Panc1 (cell line): ENCODE measurements at regions not wholly inside any gene's neighbourhood (a gene's known extent, or its start where the extent isn't known, plus 50 kb on each side); places are given as distances from the start of the nearest gene placed in this dataset.
"Not testable (repeated sequence)": the region's sequence is repeated elsewhere in the genome, so short reads cannot be mapped to it uniquely, and the experiment has no call there.

ENCODE experiments used
- ATAC-seq: fragments of 200-7000 bp; cut with Tn5 transposase; 2 replicates; pipeline ENCODE4 v1.9.1; 2020; ENCODE audit warnings: mild to moderate bottlenecking, moderate library complexity
- BruUV-seq: library from RNA; stranded (reverse); fragments of 400-500 nt; replicated peaks from 2 replicates; lab custom pipeline; 2021; lab: Mats Ljungman, UMichigan
- CTCF ChIA-PET: fragments of 300-600 bp; sonication (Branson Sonifier 250); formaldehyde crosslinking; loops from one replicate; lab custom pipeline; 2022; ENCODE audit warnings: antibody characterized with exemption; lab: Charles Lee
- POLR2A ChIA-PET: fragments of 300-600 bp; sonication (Branson Sonifier 250); formaldehyde crosslinking; loops from one replicate; lab custom pipeline; 2022; ENCODE audit warnings: antibody characterized with exemption; lab: Charles Lee
- DNase-seq: peaks from one replicate; pipeline ENCODE4 v3.0.0-alpha.2; 2010; ENCODE audit warnings: low read depth, low spot score
- H3K27ac ChIP-seq: 2 replicates; pipeline ENCODE4 v1.5.1; 2011; ENCODE audit warnings: mild to moderate bottlenecking, low read length, inconsistent platforms
- H3K27me3 ChIP-seq: fragments of 200-500 bp; sonication (Bioruptor generic); 2 replicates; pipeline ENCODE4 v1.6.0; 2014; ENCODE audit warnings: low read length, inconsistent platforms; ENCODE audit not compliant: control insufficient read depth, insufficient read depth
- H3K36me3 ChIP-seq: fragments of 200-500 bp; sonication (Bioruptor generic); 2 replicates; pipeline ENCODE4 v1.5.1; 2014; ENCODE audit warnings: inconsistent platforms, mild to moderate bottlenecking, low read length, moderate library complexity; ENCODE audit not compliant: control insufficient read depth, insufficient read depth
- H3K4me1 ChIP-seq: 2 replicates; pipeline ENCODE4 v1.5.1; 2011; ENCODE audit warnings: inconsistent platforms, mild to moderate bottlenecking, low read length, moderate library complexity; ENCODE audit not compliant: control insufficient read depth, insufficient read depth
- H3K4me3 ChIP-seq, 2 experiments: 2 replicates each; pipeline ENCODE4 v1.5.1; 2011 to 2012; ENCODE audit warnings: low read depth in 2 of 2, low read length in 2 of 2, mild to moderate bottlenecking in 2 of 2, inconsistent platforms in 1 of 2, moderate library complexity in 1 of 2
- H3K9me3 ChIP-seq: fragments of 200-500 bp; sonication (Bioruptor generic); 2 replicates; pipeline ENCODE4 v1.5.1; 2014; ENCODE audit warnings: low read depth, mild to moderate bottlenecking, inconsistent platforms, low read length, moderate library complexity; ENCODE audit not compliant: control insufficient read depth, insufficient read depth
- CTCF ChIP-seq: fragments of 450-650 bp; IDR thresholded peaks from 2 replicates; pipeline ENCODE4 v1.5.1; 2017; ENCODE audit warnings: mild to moderate bottlenecking
- POLR2AphosphoS5 ChIP-seq: IDR thresholded peaks from 2 replicates; pipeline ENCODE4 v1.6.1; 2012; ENCODE audit warnings: mild to moderate bottlenecking, low read depth, low read length, moderate library complexity
- REST ChIP-seq, 2 experiments: IDR thresholded peaks; 2 replicates each; pipeline ENCODE4 v1.6.1; 2011 to 2012; ENCODE audit warnings: low read depth in 2 of 2, control low read depth in 1 of 2, low read length in 1 of 2, mild to moderate bottlenecking in 1 of 2, moderate library complexity in 1 of 2; ENCODE audit not compliant: insufficient read depth in 1 of 2
- SIN3A ChIP-seq: IDR thresholded peaks from 2 replicates; pipeline ENCODE4 v1.6.1; 2012; ENCODE audit warnings: low read depth, mild to moderate bottlenecking, low read length, moderate library complexity, borderline replicate concordance; ENCODE audit not compliant: insufficient read depth
- TCF7L2 ChIP-seq: IDR thresholded peaks from 2 replicates; pipeline ENCODE4 v1.6.1; 2011; ENCODE audit warnings: mild to moderate bottlenecking, low read depth, low read length, inconsistent platforms
- in situ Hi-C: cut with HindIII; loops from 2 replicates; pipeline ENCODE4 v1.10.0; 2016; ENCODE audit warnings: low sequenced_read_pairs, low pct_unique_long_range_greater_than_20kb
- intact Hi-C: fragments of 100-400 bp; cut with micrococcal nuclease; formaldehyde crosslinking; loops from one replicate; pipeline ENCODE4 v1.10.0; 2022; ENCODE audit not compliant: unreplicated experiment

- CTCF ChIA-PET: no interaction called here
- TF ChIP-seq SIN3A (no peak), TCF7L2 (no peak), REST (IDR thresholded peaks at IDR 0.05; ENCODE audit: insufficient read depth in 1 of 2, low read depth in 2 of 2, low read length in 1 of 2) (no peak), CTCF (no peak), POLR2AphosphoS5 (no peak)
- Histone ChIP-seq H3K36me3 (no peaks in the 10 kb centered on the region), H3K4me3 (no peak overlapping the region), H3K27ac (no peak overlapping the region), H3K4me1 (peaks cover 11% of the 10 kb centered on the region; the same call in 1 of the 2 replicates), H3K27me3 (no peaks in the 10 kb centered on the region), H3K9me3 (no peaks in the 10 kb centered on the region)
- DNase-seq (peak; percentile 72), ATAC-seq (peak; percentile 74)
- POLR2A ChIA-PET: no interaction called here
- no TSS peak for BruUV-seq
- intact Hi-C loops (no loop called here), in situ Hi-C loops (no loop called here)
Measured at GRCh38 chr17:36851250-36851649, 86.0 kb upstream of the LHX1 start.

GRCh38 chr17:36852478-36852877, 84.8 kb upstream of the LHX1 start:
- DNase-seq, intact Hi-C loops, POLR2A ChIA-PET, in situ Hi-C loops, H3K27ac ChIP-seq, BruUV-seq, H3K9me3 ChIP-seq, H3K4me3 ChIP-seq, H3K36me3 ChIP-seq, H3K27me3 ChIP-seq, CTCF ChIA-PET, ATAC-seq: not testable (repeated sequence)
- H3K4me1 ChIP-seq: peaks cover 11% of the 10 kb centered on the region; the same call in 1 of the 2 replicates

GRCh38 chr17:36854982-36855381, 82.3 kb upstream of the LHX1 start:
- intact Hi-C loops (no loop called here), in situ Hi-C loops (no loop called here)
- no peaks in the 10 kb centered on the region for H3K36me3 ChIP-seq
- ChIA-PET CTCF (no interaction called here), POLR2A (no interaction called here)
- BruUV-seq: no TSS peak
- H3K9me3 ChIP-seq: no peaks in the 10 kb centered on the region
- peaks cover 17% of the 10 kb centered on the region for H3K4me1 ChIP-seq
- DNase-seq: no peak
- TF ChIP-seq POLR2AphosphoS5 (no peak), REST (IDR thresholded peaks at IDR 0.05; ENCODE audit: insufficient read depth in 1 of 2, low read depth in 2 of 2, low read length in 1 of 2) (no peak), CTCF (no peak), SIN3A (no peak), TCF7L2 (no peak)
- H3K4me3 ChIP-seq: no peak overlapping the region
- no peaks in the 10 kb centered on the region for H3K27me3 ChIP-seq
- ATAC-seq: no peak
- no peak overlapping the region for H3K27ac ChIP-seq
